Activated naive CD8-positive, alpha-beta T cell treated with anti-CD3 and anti-CD28 coated beads, Interleukin-2, amount 10 ng/mL, durations not matched to agents 7 days and 5 days (primary cell): ENCODE measurements at regions not wholly inside any gene's neighbourhood (a gene's known extent, or its start where the extent isn't known, plus 50 kb on each side); places are given as distances from the start of the nearest gene placed in this dataset.

ENCODE experiments used
- ATAC-seq: fragments of 150-1000 bp; cut with Tn5 transposase; one replicate; pipeline ENCODE4 v1.10.0; 2021; ENCODE audit warnings: low read depth, moderate library complexity
- POLR2A ChIA-PET: fragments of 350-600 bp; sonication (Branson Sonifier 250); formaldehyde crosslinking; loops from one replicate; lab custom pipeline; 2021; ENCODE audit warnings: antibody characterized with exemption; lab: Charles Lee
- DNase-seq: peaks from one replicate; pipeline ENCODE4 v3.0.0; 2021
- H3K27ac Mint-ChIP-seq: one replicate; pipeline ENCODE4 v1.8.0; 2022; ENCODE audit warnings: mild to moderate bottlenecking, mixed read lengths
- H3K27me3 Mint-ChIP-seq: one replicate; pipeline ENCODE4 v1.8.0; 2022; ENCODE audit warnings: mild to moderate bottlenecking, moderate library complexity, mixed read lengths
- H3K36me3 Mint-ChIP-seq: one replicate; pipeline ENCODE4 v1.8.0; 2021; ENCODE audit warnings: mild to moderate bottlenecking, mixed read lengths
- H3K4me1 Mint-ChIP-seq: one replicate; pipeline ENCODE4 v1.8.0; 2021; ENCODE audit warnings: mixed read lengths
- H3K4me3 Mint-ChIP-seq: one replicate; pipeline ENCODE4 v1.8.0; 2022; ENCODE audit warnings: mild to moderate bottlenecking, moderate library complexity, mixed read lengths
- H3K9me3 Mint-ChIP-seq: one replicate; pipeline ENCODE4 v1.8.0; 2021; ENCODE audit warnings: mixed read lengths

DNA sequence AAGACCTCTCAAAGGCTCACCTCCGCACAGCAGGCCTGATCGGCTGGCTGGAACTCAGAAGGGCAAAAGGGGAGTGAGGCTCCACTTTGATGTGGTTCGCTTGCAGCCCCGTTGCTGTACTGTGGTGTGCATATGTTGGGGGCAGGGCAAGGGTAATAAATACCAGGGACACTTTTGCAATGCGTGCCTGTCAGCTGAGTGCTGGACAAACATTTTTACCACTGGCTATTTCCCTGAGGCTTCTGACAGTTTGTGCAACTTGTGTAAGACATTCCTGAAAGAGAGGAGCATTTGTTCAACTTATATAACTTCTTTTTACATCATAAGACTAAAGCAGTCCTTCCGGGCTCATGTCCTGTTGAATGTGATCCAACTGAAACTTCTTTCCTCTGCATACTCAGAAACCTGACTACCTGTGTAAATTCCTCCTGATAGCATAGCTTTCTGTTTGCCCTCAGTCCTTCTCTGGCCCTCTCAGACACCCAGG, 82.3 kb downstream of the SPRY1 start:
- Mint-ChIP-seq H3K4me1 (peaks cover 33% of the 10 kb centered on the region), H3K4me3 (peak overlapping the region; percentile 65), H3K9me3 (peaks cover 2% of the 10 kb centered on the region), H3K27me3 (no peaks in the 10 kb centered on the region), H3K36me3 (peaks cover 6% of the 10 kb centered on the region), H3K27ac (peak overlapping the region; percentile 73)
- ATAC-seq (no peak), DNase-seq (peak; percentile 38)
- POLR2A ChIA-PET: interaction anchor here (0.6 to 2.2 kb wide), 4 partner anchors 35 to 128 kb away, joined by 3 to 6 read pairs (median 3); partner anchors contain the start of gene SPRY1

DNA sequence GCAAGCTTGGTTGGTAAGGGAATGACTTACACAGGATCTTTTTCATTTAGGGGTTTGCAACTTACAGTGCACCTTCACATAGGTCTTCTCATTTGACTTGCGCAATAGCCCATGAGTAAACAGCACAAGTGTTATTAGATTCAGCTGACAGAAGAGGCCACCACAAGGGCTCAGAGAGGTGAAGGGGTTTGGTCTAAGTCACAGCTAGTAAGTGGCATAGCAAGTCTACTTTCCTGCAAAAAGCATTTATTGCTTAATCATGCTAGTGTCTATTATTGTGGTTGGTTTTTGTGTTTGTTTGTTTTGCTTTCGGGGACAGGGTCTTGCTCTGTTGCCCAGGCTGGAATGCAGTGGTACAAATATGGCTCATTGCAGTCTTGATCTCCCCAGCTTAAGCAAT, 83.3 kb downstream of the SPRY1 start:
- no peak for DNase-seq
- POLR2A ChIA-PET: interaction anchor here (0.7 to 2.2 kb wide), 3 partner anchors 36 to 83 kb away, joined by 3 to 6 read pairs (median 4); partner anchors contain the start of gene SPRY1
- H3K36me3 Mint-ChIP-seq: peaks cover 4% of the 10 kb centered on the region
- H3K4me3 Mint-ChIP-seq: no peak overlapping the region
- H3K27ac Mint-ChIP-seq: no peak overlapping the region
- no peaks in the 10 kb centered on the region for H3K27me3 Mint-ChIP-seq
- peaks cover 2% of the 10 kb centered on the region for H3K9me3 Mint-ChIP-seq
- peaks cover 33% of the 10 kb centered on the region for H3K4me1 Mint-ChIP-seq
- no peak for ATAC-seq

DNA sequence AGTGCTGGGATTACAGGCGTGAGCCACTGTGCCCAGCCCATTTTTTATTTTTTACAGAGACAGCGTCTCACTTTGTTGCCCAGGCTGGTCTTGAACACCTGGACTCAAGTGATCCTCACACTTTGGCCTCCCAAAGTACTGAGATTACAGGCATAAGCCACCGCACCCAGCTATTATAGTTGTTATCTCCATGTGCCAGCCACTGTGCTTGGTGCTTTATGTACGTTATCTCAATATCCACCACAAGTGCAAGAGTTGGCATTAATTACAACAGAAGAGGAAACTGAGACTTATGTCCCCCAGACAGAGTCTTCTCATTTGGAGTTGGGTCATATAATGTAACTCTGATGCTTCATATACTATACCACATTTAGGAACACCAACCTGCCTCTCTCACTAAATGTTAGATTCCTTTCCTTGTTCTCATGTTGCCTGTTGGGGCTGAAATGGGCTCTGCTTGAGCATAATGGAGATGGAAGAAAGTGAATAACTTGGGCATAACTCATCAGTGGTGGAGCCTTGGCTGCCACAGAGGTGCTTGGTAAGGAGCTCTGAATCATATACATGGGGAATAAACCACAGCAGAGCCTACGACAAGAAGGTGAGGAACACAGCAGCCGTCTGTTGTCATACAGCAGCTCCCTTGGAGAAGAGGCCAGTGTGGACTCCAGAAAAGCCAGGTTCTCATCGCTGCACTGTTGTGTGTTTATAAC, 84.3 kb downstream of the SPRY1 start:
- no peak for DNase-seq
- peaks cover 4% of the 10 kb centered on the region for H3K36me3 Mint-ChIP-seq
- H3K9me3 Mint-ChIP-seq: peaks cover 2% of the 10 kb centered on the region
- POLR2A ChIA-PET: no interaction called here
- H3K27me3 Mint-ChIP-seq: no peaks in the 10 kb centered on the region
- ATAC-seq: no peak
- H3K4me1 Mint-ChIP-seq: peaks cover 33% of the 10 kb centered on the region
- peak overlapping the region; percentile 12 for H3K27ac Mint-ChIP-seq
- H3K4me3 Mint-ChIP-seq: no peak overlapping the region

DNA sequence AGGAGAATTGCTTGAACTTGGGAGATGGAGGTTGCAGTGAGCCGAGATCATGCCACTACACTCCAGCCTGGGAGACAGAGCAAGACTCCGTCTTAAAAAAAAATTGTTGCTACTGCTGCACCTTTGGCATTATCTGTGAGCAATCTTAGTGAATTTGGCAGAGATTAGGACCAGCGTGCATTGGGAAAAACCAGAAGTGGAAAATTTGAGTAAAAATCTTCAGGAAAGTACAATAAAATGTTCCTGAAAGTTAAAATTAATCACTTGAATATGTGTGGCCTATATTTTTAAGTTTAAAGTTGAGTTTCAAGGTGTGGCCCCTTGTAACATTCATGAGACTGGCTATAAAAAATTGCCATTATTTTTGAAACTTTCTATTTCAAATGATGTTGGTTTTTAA, 85.1 kb downstream of the SPRY1 start:
- H3K4me1 Mint-ChIP-seq: peaks cover 30% of the 10 kb centered on the region
- H3K9me3 Mint-ChIP-seq: peaks cover 2% of the 10 kb centered on the region
- H3K4me3 Mint-ChIP-seq: no peak overlapping the region
- H3K27ac Mint-ChIP-seq: no peak overlapping the region
- H3K36me3 Mint-ChIP-seq: peaks cover 2% of the 10 kb centered on the region
- DNase-seq (no peak), ATAC-seq (no peak)
- H3K27me3 Mint-ChIP-seq: no peaks in the 10 kb centered on the region
- POLR2A ChIA-PET: no interaction called here

DNA sequence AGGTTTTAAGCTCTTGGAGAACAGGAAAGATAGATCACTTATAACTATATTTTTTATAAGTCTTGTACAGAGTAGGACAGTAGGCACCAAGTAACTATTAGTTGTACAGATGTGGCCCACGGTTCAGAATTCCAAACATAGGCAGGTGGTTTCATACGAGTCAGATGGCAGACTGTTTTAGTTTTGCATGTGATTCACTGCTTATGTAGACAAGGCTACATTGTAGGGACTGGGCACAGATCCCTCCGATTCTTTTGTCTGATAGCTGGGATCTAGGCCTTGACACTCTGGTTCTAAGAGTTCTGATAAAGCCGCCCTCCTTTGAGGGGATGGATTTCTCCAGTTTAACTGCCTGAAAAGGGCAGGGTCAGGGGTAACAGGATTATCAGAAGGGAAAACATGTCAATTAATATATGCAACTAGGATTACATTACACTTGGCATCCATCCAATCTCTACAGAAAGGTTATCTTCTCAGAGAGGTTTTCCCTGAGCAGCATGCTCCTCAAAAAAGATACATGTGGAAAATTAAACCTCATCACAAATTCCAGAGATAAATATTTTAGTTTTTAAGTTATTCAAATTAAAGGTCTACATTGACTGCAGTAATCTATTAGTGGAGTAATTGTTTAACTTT, 87.8 kb downstream of the SPRY1 start:
- Mint-ChIP-seq H3K36me3 (no peaks in the 10 kb centered on the region), H3K4me1 (peaks cover 13% of the 10 kb centered on the region), H3K9me3 (no peaks in the 10 kb centered on the region), H3K4me3 (no peak overlapping the region), H3K27me3 (no peaks in the 10 kb centered on the region), H3K27ac (no peak overlapping the region)
- ATAC-seq (no peak), DNase-seq (no peak)
- POLR2A ChIA-PET: no interaction called here

DNA sequence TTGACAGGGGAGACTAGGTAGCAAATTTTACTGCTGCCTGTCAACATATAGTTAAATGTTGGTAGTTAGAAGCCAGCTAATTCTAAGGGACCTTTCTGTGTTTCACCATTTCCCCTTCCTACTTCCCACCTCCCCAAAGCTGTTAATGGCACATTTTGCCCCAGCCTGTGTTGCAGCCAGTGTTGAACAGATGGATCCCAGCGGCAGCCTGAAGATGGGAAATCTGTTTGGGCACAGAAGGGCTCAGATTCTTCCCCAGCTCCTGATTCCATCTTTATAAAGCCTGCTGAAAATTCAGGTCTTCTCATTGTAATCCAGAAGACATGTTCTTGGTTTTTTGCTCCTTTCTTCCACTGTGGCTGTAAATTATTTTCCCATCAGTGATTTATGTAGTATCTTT, 89.0 kb downstream of the SPRY1 start:
- ATAC-seq (no peak), DNase-seq (no peak)
- no peaks in the 10 kb centered on the region for H3K36me3 Mint-ChIP-seq
- no peak overlapping the region for H3K4me3 Mint-ChIP-seq
- peaks cover 8% of the 10 kb centered on the region for H3K4me1 Mint-ChIP-seq
- H3K27me3 Mint-ChIP-seq: no peaks in the 10 kb centered on the region
- POLR2A ChIA-PET: no interaction called here
- H3K9me3 Mint-ChIP-seq: no peaks in the 10 kb centered on the region
- H3K27ac Mint-ChIP-seq: no peak overlapping the region

DNA sequence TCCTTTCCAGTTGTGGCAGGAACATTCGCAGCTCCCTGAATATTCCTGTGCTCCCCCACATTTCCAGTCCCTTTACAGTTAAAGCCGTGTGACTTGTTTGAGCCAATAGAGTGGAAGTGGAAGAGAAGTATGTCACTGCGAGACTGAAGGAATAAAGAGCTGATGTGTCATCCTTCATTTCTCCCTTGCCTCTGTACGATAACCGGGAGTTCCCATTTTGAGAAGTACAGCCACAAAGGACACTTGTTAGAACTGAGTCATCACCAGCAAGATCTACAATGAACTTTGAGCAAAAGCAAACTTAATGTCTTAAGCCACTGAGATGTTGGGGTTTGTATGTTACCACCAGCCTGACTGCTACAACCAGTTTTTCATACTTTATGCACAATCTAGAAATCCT, 92.3 kb downstream of the SPRY1 start:
- peak; percentile 50 for ATAC-seq
- POLR2A ChIA-PET: no interaction called here

DNA sequence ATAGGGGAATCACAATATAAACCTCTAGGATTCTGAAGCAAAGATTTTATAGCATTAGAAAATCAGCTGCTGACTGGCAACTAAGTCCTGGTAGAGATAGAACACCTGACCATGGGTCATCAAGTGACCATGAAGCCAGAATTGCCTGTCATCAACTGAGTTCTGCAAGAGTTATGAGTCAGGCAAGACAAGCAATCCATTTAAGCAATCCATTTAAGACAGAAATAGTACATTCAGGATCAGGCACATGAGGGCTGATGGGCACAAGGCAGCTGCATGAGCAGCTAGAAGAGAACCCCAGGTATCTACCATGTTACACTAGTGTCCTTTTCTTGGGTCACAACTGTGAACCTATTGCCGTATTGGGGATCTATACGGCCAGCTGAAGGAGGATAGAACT, 98.9 kb downstream of the SPRY1 start:
- Mint-ChIP-seq H3K4me3 (no peak overlapping the region), H3K9me3 (peaks cover 6% of the 10 kb centered on the region), H3K4me1 (no peaks in the 10 kb centered on the region), H3K27ac (no peak overlapping the region), H3K36me3 (peaks cover 4% of the 10 kb centered on the region), H3K27me3 (no peaks in the 10 kb centered on the region)
- POLR2A ChIA-PET: interaction anchor here (0.7 kb wide), 1 partner anchor 9 kb away, joined by 3 read pairs; no protein-coding TSS in a partner anchor
- no peak for DNase-seq
- ATAC-seq: no peak

More for the DNA sequence above, 92.3 kb downstream of the SPRY1 start:
- Mint-ChIP-seq H3K36me3 (peaks cover under 1% of the 10 kb centered on the region), H3K27me3 (no peaks in the 10 kb centered on the region), H3K9me3 (peaks cover under 1% of the 10 kb centered on the region), H3K4me1 (peaks cover 6% of the 10 kb centered on the region), H3K4me3 (no peak overlapping the region), H3K27ac (no peak overlapping the region)
- DNase-seq: no peak

DNA sequence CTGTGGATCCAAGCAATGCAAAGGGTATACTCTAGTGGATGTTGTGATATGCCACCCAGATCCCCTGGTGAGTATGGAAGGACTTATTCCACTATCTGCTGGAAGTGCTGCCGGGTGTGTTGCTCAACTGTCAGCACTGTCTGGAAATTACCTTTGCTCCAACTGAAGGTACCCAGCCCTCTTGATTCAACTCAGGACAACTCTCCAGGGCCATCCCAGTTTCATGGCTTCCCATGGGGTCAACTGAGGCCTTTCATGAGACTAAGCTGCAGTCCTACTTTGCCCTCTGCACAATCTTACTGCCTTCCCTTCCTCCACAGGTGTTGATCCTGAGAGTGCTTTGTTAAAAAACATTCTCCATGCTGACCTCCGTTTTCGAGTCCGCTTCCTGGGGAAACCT, 99.8 kb downstream of the SPRY1 start:
- H3K27me3 Mint-ChIP-seq: no peaks in the 10 kb centered on the region
- H3K4me3 Mint-ChIP-seq: no peak overlapping the region
- peaks cover 9% of the 10 kb centered on the region for H3K9me3 Mint-ChIP-seq
- peaks cover 7% of the 10 kb centered on the region for H3K36me3 Mint-ChIP-seq
- no peak for DNase-seq
- H3K27ac Mint-ChIP-seq: no peak overlapping the region
- POLR2A ChIA-PET: interaction anchor here (0.7 kb wide), 1 partner anchor 8 kb away, joined by 3 read pairs; no protein-coding TSS in a partner anchor
- ATAC-seq: no peak
- no peaks in the 10 kb centered on the region for H3K4me1 Mint-ChIP-seq

DNA sequence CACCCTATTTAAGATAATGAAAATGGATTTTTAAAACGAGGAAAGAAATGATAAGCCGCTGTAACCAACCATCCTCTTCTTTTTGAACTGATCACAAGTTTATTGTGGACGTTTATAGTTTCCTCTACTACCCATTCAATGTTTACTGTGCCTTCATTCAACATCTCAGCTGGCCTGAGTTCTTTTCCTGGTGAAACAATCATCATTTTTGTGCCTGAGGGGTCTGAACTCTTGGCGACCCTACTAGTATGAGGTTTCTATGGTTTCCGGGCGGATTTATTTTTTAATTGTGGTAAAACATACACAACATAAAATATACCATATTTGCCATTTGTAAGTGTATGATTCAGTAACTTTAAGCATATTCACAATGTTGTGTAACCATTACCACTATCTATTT, 100.7 kb downstream of the SPRY1 start:
- Mint-ChIP-seq H3K36me3 (peaks cover 7% of the 10 kb centered on the region), H3K27me3 (no peaks in the 10 kb centered on the region), H3K27ac (no peak overlapping the region), H3K4me1 (no peaks in the 10 kb centered on the region), H3K4me3 (no peak overlapping the region), H3K9me3 (peaks cover 10% of the 10 kb centered on the region)
- DNase-seq (no peak), ATAC-seq (no peak)
- POLR2A ChIA-PET: no interaction called here

DNA sequence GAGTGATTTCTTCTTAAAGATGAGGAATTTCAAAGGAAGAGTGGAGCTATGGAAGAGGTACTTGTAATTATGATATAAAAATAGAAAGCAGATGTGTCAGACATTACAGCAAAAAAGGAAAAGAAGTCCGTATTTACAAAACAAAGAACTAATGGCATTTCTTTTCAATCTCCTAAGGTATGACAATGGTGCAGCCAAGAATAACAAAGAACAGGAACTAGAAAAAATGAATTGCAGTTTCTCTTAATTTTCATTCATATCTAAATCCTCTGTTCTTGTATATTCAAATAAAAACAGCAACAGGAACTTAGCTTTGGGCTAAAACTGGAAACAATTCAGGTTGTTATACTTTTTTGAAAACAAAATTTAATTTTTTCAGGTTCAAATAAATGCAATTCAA, 105.1 kb downstream of the SPRY1 start:
- peaks cover 13% of the 10 kb centered on the region for H3K4me1 Mint-ChIP-seq
- H3K36me3 Mint-ChIP-seq: peaks cover 8% of the 10 kb centered on the region
- no peak for DNase-seq
- H3K9me3 Mint-ChIP-seq: peaks cover 8% of the 10 kb centered on the region
- H3K27ac Mint-ChIP-seq: no peak overlapping the region
- H3K27me3 Mint-ChIP-seq: peaks cover 6% of the 10 kb centered on the region
- no peak for ATAC-seq
- POLR2A ChIA-PET: no interaction called here
- H3K4me3 Mint-ChIP-seq: no peak overlapping the region

DNA sequence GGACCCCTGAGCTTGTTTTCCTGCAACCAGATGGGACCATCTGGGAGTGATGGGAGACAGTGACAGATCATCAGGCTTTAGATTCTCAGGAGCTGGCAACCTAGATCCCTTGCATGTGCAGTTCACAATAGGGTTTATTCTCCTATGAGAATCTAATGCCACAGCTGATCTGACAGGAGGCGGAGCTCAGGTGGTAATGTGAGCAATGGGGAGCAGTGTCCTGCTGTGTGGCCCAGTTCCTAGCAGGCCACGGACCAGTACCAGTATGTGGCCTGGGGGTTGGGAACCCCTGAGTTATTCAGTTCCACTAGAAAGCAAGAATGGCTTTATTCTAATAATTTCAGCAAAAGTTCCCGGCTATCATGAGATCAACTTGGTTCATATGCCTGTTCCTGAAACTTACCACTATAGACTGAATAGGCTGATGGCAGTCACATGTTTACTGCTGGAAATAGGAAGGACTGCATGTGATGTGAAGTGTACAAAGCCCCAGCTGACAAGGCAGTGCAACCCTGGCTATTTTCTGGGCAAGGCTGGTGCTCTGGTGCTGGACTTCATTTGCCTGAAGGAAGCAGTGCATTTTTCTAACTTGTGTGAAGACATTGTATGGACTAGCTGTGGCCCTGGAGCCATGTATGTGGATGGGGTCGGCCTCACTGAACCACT, 107.2 kb downstream of the SPRY1 start:
- peaks cover 6% of the 10 kb centered on the region for H3K27me3 Mint-ChIP-seq
- peaks cover 14% of the 10 kb centered on the region for H3K4me1 Mint-ChIP-seq
- POLR2A ChIA-PET: no interaction called here
- no peak for DNase-seq
- no peak for ATAC-seq
- H3K9me3 Mint-ChIP-seq: peaks cover 8% of the 10 kb centered on the region
- no peak overlapping the region for H3K27ac Mint-ChIP-seq
- no peak overlapping the region for H3K4me3 Mint-ChIP-seq
- peaks cover 8% of the 10 kb centered on the region for H3K36me3 Mint-ChIP-seq
